ENCODE measurements at regions not wholly inside any gene's neighbourhood (a gene's known extent, or its start where the extent isn't known, plus 50 kb on each side); places are given as distances from the start of the nearest gene placed in this dataset.

- TF ChIP-seq, protein P1, sequence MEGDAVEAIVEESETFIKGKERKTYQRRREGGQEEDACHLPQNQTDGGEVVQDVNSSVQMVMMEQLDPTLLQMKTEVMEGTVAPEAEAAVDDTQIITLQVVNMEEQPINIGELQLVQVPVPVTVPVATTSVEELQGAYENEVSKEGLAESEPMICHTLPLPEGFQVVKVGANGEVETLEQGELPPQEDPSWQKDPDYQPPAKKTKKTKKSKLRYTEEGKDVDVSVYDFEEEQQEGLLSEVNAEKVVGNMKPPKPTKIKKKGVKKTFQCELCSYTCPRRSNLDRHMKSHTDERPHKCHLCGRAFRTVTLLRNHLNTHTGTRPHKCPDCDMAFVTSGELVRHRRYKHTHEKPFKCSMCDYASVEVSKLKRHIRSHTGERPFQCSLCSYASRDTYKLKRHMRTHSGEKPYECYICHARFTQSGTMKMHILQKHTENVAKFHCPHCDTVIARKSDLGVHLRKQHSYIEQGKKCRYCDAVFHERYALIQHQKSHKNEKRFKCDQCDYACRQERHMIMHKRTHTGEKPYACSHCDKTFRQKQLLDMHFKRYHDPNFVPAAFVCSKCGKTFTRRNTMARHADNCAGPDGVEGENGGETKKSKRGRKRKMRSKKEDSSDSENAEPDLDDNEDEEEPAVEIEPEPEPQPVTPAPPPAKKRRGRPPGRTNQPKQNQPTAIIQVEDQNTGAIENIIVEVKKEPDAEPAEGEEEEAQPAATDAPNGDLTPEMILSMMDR (IDR thresholded peaks at IDR 0.05), result no peak
Observed at GRCh38 chr14:22478670-22479069, 110.4 kb downstream of the DAD1 start.

GRCh38 chr14:22478247-22478646 is 110.8 kb downstream of the DAD1 start:
- Histone ChIP-seq H3K4me1 (no peaks in the 10 kb centered on the region), H3K27me3 (no peaks in the 10 kb centered on the region), H3K27ac (no peak overlapping the region), H3K4me3 (no peak overlapping the region), H3K9me3 (no peaks in the 10 kb centered on the region), H3K36me3 (no peaks in the 10 kb centered on the region)
- intact Hi-C loops (cut with DNase I), result no loop called here
- TF ChIP-seq, protein P1 (IDR thresholded peaks at IDR 0.05), result no peak
- DNase-seq (ENCODE audit: low spot score in 2 of 2), result no peak

More at GRCh38 chr14:22478670-22479069, 110.4 kb downstream of the DAD1 start:
- H3K36me3 ChIP-seq, result no peaks in the 10 kb centered on the region
- intact Hi-C loops (cut with DNase I), result no loop called here
- H3K4me1 ChIP-seq, result no peaks in the 10 kb centered on the region
- H3K27me3 ChIP-seq, result no peaks in the 10 kb centered on the region
- H3K4me3 ChIP-seq, result no peak overlapping the region
- DNase-seq (ENCODE audit: low spot score in 2 of 2), result no peak
- H3K27ac ChIP-seq, result no peak overlapping the region
- H3K9me3 ChIP-seq, result no peaks in the 10 kb centered on the region

DNA sequence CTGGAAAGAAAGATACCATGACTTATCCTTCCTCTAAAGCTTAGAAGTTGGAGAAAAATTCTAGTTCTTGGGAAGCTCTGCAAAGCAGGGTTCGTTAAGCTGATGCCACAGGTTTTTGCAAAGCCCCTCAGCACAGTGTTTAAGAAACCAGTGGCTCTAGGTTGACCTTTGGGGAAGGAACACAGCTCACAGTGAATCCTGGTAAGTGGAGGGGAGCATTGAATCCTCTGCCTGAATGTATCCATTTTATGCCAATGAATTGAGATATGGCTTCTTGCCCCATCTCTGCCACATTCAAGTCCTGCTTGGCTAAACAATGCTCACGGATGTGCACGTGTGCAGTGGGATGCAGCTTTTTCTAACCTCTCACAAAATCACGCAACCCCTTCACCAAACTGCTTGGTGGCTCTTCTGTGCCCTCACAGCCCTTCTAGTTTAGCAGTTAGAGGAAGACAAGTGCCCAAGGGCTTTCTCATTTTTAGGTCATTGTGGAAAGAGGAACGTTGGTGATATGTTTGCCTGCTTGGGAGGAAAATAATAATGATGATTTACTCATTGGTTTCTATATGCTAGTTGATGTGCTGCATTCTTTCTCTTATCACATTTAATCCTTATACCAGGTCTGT is 111.3 kb downstream of the DAD1 start:
- no peak overlapping the region for H3K27ac ChIP-seq
- TF ChIP-seq, protein P1 (IDR thresholded peaks at IDR 0.05), result no peak
- H3K9me3 ChIP-seq, result no peaks in the 10 kb centered on the region
- no peaks in the 10 kb centered on the region for H3K27me3 ChIP-seq
- DNase-seq (ENCODE audit: low spot score in 2 of 2), result no peak
- no peaks in the 10 kb centered on the region for H3K36me3 ChIP-seq
- H3K4me1 ChIP-seq, result no peaks in the 10 kb centered on the region
- intact Hi-C loops (cut with DNase I), result no loop called here
- no peak overlapping the region for H3K4me3 ChIP-seq

- Histone ChIP-seq H3K4me1 (no peaks in the 10 kb centered on the region), H3K27ac (peak overlapping the region in 1 of 2 donors; percentile 7), H3K9me3 (no peaks in the 10 kb centered on the region), H3K4me3 (no peak overlapping the region), H3K27me3 (no peaks in the 10 kb centered on the region), H3K36me3 (no peaks in the 10 kb centered on the region)
- DNase-seq (ENCODE audit: low spot score in 2 of 2), result no peak
- TF ChIP-seq, protein P1 (IDR thresholded peaks at IDR 0.05), result no peak
- intact Hi-C loops (cut with DNase I), result no loop called here
Observed at GRCh38 chr14:22476887-22477286, 112.1 kb downstream of the DAD1 start.

- H3K36me3 ChIP-seq, result no peaks in the 10 kb centered on the region
- no peak overlapping the region for H3K27ac ChIP-seq
- peaks cover 0 to 3% of the 10 kb centered on the region in 2 donors for H3K4me1 ChIP-seq
- H3K4me3 ChIP-seq, result no peak overlapping the region
- TF ChIP-seq, protein P1 (IDR thresholded peaks at IDR 0.05), result no peak
- H3K9me3 ChIP-seq, result no peaks in the 10 kb centered on the region
- no peak for DNase-seq (ENCODE audit: low spot score in 2 of 2)
- intact Hi-C loops (cut with DNase I), result no loop called here
- H3K27me3 ChIP-seq, result no peaks in the 10 kb centered on the region
Observed at GRCh38 chr14:22476005-22476751, 112.8 kb downstream of the DAD1 start.

All from ascending aorta (tissue), 2 donors.